ENCODE measurements at regions not wholly inside any gene's neighbourhood (a gene's known extent, or its start where the extent isn't known, plus 50 kb on each side); places are given as distances from the start of the nearest gene placed in this dataset.

GRCh38 chr1:202068596-202068995 is 54.1 kb upstream of the GPR37L1 start:
- 87% methylated on average over 4 of the region's 4 CpGs; no CpG with 5 or more reads in 1 of the 2 experiments for WGBS, 2 experiments (ENCODE audit: extremely low coverage in 1 of 2, insufficient coverage in 1 of 2, insufficient read length in 1 of 2, insufficient replicate concordance in 2 of 2, low coverage in 1 of 2, low lambda C conversion rate in 2 of 2, missing lambda C conversion rate in 1 of 2)
- ChIA-PET POLR2A (ENCODE audit: partially characterized antibody) (interaction anchor here (0.8 to 1.6 kb wide), 5 partner anchors 17 to 105 kb away, joined by 3 to 4 read pairs (median 3); partner anchors contain the start of gene ELF3), CTCF (ENCODE audit: partially characterized antibody) (interaction anchor here (1.0 to 3.7 kb wide), 11 partner anchors 7 to 69 kb away, joined by 3 to 22 read pairs (median 6); partner anchors contain the start of gene ELF3)
- H4K91ac ChIP-seq (replicated peaks; ENCODE audit: insufficient read length, low read length), result no peak overlapping the region
- no peak overlapping the region for H2BK120ac ChIP-seq (replicated peaks; ENCODE audit: low read depth, low read length)
- H4K5ac ChIP-seq (ENCODE audit: insufficient read length, low read depth, low read length), result no peak overlapping the region
- H2BK20ac ChIP-seq (ENCODE audit: low read length), result no peak overlapping the region
- H3K9me3 ChIP-seq (ENCODE audit: insufficient read depth in 2 of 2, low read depth in 1 of 2, low read length in 1 of 2), result no peaks in the 10 kb centered on the region
- H2AK5ac ChIP-seq (ENCODE audit: low read depth, low read length), result no peak overlapping the region
- H3K27me3 ChIP-seq (replicated peaks in 1 of 4; ENCODE audit: control insufficient read depth in 3 of 4, extremely low read depth in 1 of 4, insufficient read depth in 3 of 4, low read length in 3 of 4), result no peaks in the 10 kb centered on the region
- H3K36me3 ChIP-seq (ENCODE audit: control insufficient read depth in 2 of 4, insufficient read depth in 4 of 4, low read length in 3 of 4), result no peaks in the 10 kb centered on the region
- H3K56ac ChIP-seq (replicated peaks; ENCODE audit: insufficient read length, low read depth, low read length), result no peak overlapping the region
- no peak overlapping the region for H3K4ac ChIP-seq (replicated peaks; ENCODE audit: insufficient read length, low read depth, low read length)
- TF ChIP-seq SP2 (IDR thresholded peaks at IDR 0.05; ENCODE audit: low read length), result no peak
- TF ChIP-seq POU5F1 (IDR thresholded peaks at IDR 0.05; ENCODE audit: low read depth, low read length), result no peak
- no peak for TF ChIP-seq TBP (IDR thresholded peaks at IDR 0.05; ENCODE audit: low read depth, low read length)
- TF ChIP-seq FOSL1 (IDR thresholded peaks at IDR 0.05; ENCODE audit: insufficient read depth, low read depth, low read length), result no peak
- TF ChIP-seq SIN3A (conservative IDR thresholded peaks at IDR 0.05 in 1 of 2, IDR thresholded peaks at IDR 0.05 in 1 of 2; ENCODE audit: low read depth in 1 of 2, low read length in 2 of 2), result no peak
- TF ChIP-seq EGR1 (IDR thresholded peaks at IDR 0.05; ENCODE audit: borderline replicate concordance, low read depth, low read length), result no peak
- no peak for TF ChIP-seq RNF2 (IDR thresholded peaks at IDR 0.05; ENCODE audit: borderline replicate concordance, low read depth, low read length, missing control alignments, poor library complexity, severe bottlenecking)
- no peak overlapping the region for H2BK12ac ChIP-seq (ENCODE audit: low read depth, low read length)
- DNase-seq (ENCODE audit: low read depth in 1 of 2, low spot score in 2 of 2), result no peak
- no peak overlapping the region for H3K18ac ChIP-seq (ENCODE audit: extremely low read depth, low read length)
- H3K4me1 ChIP-seq (replicated peaks in 1 of 4; ENCODE audit: control insufficient read depth in 3 of 4, insufficient read depth in 4 of 4, low read length in 3 of 4), result peaks cover 0 to 4% (median 0%) of the 10 kb centered on the region in 4 experiments; a peak in 2 of 7 replicates
- H3K9ac ChIP-seq (replicated peaks in 1 of 4; ENCODE audit: extremely low read depth in 1 of 4, low read depth in 3 of 4, low read length in 3 of 4), result no peak overlapping the region
- no peak overlapping the region for H3K4me2 ChIP-seq (ENCODE audit: insufficient read depth in 1 of 2, low read depth in 2 of 2, low read length in 2 of 2)
- H3K27ac ChIP-seq (ENCODE audit: low read depth, low read length), result no peak overlapping the region
- no peak overlapping the region for H2BK15ac ChIP-seq (ENCODE audit: low read length)
- H3K79me2 ChIP-seq (ENCODE audit: control insufficient read depth in 1 of 2, insufficient read depth in 2 of 2, low read length in 2 of 2), result no peaks in the 10 kb centered on the region
- no peak overlapping the region for H3K14ac ChIP-seq (ENCODE audit: insufficient read length)
- H4K20me1 ChIP-seq (replicated peaks in 1 of 2; ENCODE audit: control insufficient read depth in 1 of 2, insufficient read depth in 2 of 2, low read length in 2 of 2), result no peaks in the 10 kb centered on the region
- no peak for FAIRE-seq
- H3K23ac ChIP-seq (ENCODE audit: insufficient read length), result no peak overlapping the region
- no peak overlapping the region for H2AFZ ChIP-seq (ENCODE audit: low read length)
- no peak overlapping the region for H3K4me3 ChIP-seq (ENCODE audit: extremely low read depth in 1 of 4, insufficient read depth in 2 of 4, low read depth in 3 of 4, low read length in 4 of 4)
- no peaks in the 10 kb centered on the region for H3K79me1 ChIP-seq (ENCODE audit: low read depth, low read length)
- H2BK5ac ChIP-seq (ENCODE audit: low read depth, low read length), result no peak overlapping the region
- no peaks in the 10 kb centered on the region for H3K23me2 ChIP-seq (ENCODE audit: low read depth, low read length)
- no peak overlapping the region; the same call in 1 of the 2 replicates for H4K8ac ChIP-seq (ENCODE audit: extremely low read depth, insufficient read depth, low read length)

Measured in H1 (cell line).